ENCODE measurements at regions not wholly inside any gene's neighbourhood (a gene's known extent, or its start where the extent isn't known, plus 50 kb on each side); places are given as distances from the start of the nearest gene placed in this dataset.

DNA sequence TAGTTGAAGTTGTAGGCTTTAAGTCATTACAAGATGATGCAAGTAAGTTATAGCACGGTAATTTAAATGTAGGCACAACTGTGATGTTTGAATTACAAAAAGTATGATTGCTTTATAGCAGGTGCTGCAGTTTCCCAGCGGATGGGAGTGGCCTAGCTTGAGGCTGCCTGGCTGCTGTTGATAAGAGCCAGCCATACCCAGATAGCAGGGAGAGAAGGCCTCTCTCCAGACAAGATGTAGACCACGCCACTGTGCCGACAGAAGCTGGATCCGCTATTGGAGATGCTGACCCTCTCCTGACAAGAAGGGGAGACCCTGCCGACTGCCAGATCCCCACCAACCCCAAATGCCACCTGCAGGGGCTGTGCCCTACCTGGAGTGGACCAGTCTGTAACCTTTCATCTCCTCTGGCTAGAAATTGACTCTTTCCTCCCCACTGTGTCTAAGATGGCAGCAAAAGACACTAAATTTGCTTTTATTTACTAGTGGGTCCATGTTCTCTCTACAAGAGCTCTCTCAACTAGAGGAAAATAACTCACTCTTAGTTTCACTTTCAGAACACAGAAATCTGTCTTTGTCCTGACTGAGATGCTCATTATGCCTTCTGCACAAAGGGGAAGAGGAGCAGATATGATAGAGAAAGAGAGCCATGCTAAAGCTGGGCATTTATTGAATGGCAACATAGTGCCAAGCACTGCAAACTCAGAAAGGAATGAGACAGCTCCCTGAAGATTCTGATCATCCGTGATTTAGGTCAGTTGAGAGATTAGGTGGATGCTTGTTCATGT, 127.9 kb downstream of the URB2 start:
- TF ChIP-seq, protein P1, sequence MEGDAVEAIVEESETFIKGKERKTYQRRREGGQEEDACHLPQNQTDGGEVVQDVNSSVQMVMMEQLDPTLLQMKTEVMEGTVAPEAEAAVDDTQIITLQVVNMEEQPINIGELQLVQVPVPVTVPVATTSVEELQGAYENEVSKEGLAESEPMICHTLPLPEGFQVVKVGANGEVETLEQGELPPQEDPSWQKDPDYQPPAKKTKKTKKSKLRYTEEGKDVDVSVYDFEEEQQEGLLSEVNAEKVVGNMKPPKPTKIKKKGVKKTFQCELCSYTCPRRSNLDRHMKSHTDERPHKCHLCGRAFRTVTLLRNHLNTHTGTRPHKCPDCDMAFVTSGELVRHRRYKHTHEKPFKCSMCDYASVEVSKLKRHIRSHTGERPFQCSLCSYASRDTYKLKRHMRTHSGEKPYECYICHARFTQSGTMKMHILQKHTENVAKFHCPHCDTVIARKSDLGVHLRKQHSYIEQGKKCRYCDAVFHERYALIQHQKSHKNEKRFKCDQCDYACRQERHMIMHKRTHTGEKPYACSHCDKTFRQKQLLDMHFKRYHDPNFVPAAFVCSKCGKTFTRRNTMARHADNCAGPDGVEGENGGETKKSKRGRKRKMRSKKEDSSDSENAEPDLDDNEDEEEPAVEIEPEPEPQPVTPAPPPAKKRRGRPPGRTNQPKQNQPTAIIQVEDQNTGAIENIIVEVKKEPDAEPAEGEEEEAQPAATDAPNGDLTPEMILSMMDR (IDR thresholded peaks at IDR 0.05; ENCODE audit: low read depth, low read length), result no peak
- no peak overlapping the region for H3K4me3 ChIP-seq (ENCODE audit: low read depth, low read length)

DNA sequence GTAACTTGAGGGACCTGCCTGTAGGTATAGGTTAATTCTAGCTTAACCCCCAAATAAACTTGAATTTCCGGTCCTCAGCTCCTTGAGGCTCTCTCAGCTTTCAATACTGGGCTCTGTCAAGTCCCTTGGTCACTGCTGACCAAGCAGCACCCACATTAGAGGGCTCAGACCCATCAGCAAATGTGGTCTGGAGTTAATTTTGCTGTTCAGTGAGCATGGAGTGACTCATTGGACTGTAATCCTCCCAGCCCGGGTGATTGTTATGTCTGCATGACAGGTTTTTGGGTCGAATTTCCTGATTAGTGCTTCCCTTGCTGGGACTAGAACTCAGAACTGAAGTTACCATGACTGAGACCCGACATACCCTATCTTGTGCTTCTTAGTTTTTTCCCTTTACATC, 130.6 kb downstream of the URB2 start:
- H3K4me3 ChIP-seq (ENCODE audit: low read depth, low read length), result no peak overlapping the region
- TF ChIP-seq, protein P1 (IDR thresholded peaks at IDR 0.05; ENCODE audit: low read depth, low read length), result no peak

DNA sequence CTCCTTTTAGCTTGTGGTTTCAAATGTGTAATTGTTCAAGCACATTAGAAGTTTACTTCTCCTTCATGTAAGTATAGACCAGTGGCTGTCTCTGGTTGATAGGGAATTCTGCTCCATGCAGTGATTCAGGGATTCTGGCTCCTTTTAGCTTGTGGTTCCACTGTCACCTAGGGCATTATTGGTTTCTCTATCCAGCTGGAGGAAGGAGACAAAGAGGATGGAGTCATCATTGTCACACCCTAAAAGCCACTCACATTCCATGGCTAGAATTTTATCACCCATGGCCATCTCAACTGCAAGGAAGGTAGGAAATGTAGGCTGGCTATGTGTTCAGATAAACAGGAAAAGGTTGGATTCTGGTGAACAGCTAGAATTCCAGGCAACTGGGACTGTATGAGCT, 131.2 kb downstream of the URB2 start:
- TF ChIP-seq, protein P1 (IDR thresholded peaks at IDR 0.05; ENCODE audit: low read depth, low read length), result no peak
- H3K4me3 ChIP-seq (ENCODE audit: low read depth, low read length), result no peak overlapping the region

DNA sequence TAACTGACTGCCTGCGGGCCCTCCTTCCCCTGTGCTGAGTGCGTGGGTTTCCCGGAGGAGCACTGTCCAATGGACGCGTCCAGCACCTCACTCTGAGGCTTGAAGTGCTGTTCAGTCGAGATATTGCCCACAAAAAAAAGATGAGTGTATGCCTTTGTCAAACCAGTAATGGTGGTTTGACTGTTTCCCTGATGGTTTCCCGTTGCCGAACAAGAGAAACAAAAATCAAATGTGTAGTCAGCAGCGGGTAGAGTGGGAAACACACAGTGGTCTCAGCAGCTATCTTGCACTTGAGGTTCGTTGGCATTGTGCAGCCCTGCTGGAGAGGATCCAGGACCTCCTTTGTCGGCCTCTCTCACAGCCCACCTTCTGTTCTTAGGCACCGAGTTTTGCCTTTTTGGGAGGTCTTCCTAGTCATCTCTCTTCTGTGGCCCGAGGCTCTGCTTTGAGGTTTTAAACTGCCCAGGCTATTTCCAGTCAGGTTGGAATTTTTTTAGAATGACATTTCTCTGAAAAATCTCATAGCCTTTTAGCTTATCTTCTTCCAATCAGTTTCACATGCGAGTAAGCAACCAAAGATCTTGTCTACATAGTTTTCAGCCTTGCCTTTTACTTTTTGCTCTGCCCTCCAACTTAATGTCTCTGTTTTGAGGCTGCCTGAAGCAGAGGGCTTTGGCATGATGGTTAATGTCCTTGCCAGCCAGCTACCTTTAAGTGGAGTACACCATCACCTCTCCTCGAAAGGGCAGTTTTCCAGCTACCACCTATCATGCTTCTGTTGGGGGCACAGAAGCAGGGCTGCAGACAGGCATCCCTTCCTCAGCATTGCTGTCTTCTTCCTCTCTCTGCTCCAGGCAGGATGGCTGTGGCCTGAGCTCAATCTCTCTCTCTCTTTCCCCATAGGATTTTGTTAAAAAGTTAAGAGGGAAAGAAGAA, 132.3 kb downstream of the URB2 start:
- no peak overlapping the region for H3K4me3 ChIP-seq (ENCODE audit: low read depth, low read length)
- TF ChIP-seq, protein P1 (IDR thresholded peaks at IDR 0.05; ENCODE audit: low read depth, low read length), result no peak

DNA sequence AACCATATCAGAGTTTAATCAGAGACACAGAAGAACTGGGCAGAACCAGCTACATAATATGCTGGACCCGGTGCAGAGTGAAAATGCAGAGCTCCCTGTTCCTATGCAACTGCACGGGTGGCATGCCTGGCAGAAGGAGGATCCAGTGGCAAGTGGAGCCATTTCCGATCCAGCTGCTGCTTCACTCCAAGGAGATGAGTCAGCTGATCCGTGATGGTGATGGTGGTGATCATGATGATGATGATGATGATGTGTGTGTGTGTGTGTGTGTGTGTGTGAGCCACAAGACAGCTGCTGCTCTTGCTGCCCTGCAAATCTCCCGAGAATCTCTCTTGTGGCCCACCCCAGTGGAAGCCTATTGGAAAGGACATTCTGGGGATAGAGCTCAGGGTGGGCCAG, 133.0 kb downstream of the URB2 start:
- no peak overlapping the region for H3K4me3 ChIP-seq (ENCODE audit: low read depth, low read length)
- TF ChIP-seq, protein P1 (IDR thresholded peaks at IDR 0.05; ENCODE audit: low read depth, low read length), result no peak

DNA sequence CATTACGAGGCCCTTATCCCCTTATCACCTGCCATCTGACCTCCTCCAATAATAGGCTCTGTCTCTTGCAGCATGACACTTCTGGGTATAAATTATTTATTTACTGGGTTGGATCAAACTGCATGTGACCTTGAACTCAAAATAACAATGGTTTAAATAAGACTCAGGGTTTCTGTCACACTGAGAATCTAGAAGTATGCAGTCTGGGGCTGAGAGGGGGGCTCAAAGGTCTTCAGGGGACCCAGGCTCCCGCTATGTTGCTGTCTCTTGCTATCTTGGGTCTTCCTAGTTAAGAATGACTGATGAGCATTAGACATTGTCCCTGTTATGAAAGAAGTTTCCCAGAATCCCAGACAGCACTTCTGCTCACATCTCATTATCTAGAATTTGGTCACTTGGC, 133.5 kb downstream of the URB2 start:
- no peak overlapping the region for H3K4me3 ChIP-seq (ENCODE audit: low read depth, low read length)
- TF ChIP-seq, protein P1 (IDR thresholded peaks at IDR 0.05; ENCODE audit: low read depth, low read length), result no peak

Measured in WI38 (cell line).